ENCODE measurements at regions not wholly inside any gene's neighbourhood (a gene's known extent, or its start where the extent isn't known, plus 50 kb on each side); places are given as distances from the start of the nearest gene placed in this dataset.

DNA sequence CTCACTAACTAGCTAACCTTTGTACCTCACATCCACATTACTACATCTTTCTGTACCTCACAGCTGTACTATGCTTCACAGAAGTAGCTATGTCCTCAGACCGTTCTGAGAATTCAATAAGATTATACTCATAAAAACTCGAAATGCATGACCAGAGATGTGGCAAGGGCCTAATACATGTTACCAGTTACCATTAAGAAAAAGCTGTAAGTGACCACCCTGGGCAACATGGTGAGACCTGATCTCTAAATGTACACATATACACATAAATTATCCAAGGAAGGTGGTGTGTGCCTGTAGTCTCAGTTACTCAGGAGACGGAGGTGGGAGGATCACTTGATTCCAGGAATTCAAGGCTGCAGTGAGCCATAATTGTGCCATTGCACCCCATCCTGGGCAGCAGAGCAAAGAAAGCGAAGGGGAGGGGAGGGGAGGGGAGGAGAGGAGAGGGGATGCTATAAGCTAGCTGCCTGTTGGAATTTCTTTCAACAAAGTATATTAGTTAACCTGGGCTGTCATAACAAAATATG, 482.6 kb upstream of the ZNF717 start (continued):
- TF ChIP-seq, protein P1, sequence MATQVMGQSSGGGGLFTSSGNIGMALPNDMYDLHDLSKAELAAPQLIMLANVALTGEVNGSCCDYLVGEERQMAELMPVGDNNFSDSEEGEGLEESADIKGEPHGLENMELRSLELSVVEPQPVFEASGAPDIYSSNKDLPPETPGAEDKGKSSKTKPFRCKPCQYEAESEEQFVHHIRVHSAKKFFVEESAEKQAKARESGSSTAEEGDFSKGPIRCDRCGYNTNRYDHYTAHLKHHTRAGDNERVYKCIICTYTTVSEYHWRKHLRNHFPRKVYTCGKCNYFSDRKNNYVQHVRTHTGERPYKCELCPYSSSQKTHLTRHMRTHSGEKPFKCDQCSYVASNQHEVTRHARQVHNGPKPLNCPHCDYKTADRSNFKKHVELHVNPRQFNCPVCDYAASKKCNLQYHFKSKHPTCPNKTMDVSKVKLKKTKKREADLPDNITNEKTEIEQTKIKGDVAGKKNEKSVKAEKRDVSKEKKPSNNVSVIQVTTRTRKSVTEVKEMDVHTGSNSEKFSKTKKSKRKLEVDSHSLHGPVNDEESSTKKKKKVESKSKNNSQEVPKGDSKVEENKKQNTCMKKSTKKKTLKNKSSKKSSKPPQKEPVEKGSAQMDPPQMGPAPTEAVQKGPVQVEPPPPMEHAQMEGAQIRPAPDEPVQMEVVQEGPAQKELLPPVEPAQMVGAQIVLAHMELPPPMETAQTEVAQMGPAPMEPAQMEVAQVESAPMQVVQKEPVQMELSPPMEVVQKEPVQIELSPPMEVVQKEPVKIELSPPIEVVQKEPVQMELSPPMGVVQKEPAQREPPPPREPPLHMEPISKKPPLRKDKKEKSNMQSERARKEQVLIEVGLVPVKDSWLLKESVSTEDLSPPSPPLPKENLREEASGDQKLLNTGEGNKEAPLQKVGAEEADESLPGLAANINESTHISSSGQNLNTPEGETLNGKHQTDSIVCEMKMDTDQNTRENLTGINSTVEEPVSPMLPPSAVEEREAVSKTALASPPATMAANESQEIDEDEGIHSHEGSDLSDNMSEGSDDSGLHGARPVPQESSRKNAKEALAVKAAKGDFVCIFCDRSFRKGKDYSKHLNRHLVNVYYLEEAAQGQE (IDR thresholded peaks at IDR 0.05; ENCODE audit: borderline replicate concordance), result no peak
- TF ChIP-seq, protein P1 (CRISPR knock-in tag; IDR thresholded peaks at IDR 0.05; ENCODE audit: low read depth), result no peak
- TF ChIP-seq ELF1 (tag; IDR thresholded peaks at IDR 0.05) (no peak), PRMT5 (CRISPR knock-in tag; IDR thresholded peaks at IDR 0.05) (no peak), ZKSCAN8 (CRISPR knock-in tag; IDR thresholded peaks at IDR 0.05) (no peak)
- TF ChIP-seq, protein P2, sequence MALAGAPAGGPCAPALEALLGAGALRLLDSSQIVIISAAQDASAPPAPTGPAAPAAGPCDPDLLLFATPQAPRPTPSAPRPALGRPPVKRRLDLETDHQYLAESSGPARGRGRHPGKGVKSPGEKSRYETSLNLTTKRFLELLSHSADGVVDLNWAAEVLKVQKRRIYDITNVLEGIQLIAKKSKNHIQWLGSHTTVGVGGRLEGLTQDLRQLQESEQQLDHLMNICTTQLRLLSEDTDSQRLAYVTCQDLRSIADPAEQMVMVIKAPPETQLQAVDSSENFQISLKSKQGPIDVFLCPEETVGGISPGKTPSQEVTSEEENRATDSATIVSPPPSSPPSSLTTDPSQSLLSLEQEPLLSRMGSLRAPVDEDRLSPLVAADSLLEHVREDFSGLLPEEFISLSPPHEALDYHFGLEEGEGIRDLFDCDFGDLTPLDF (CRISPR knock-in tag; IDR thresholded peaks at IDR 0.05), result no peak
- TF ChIP-seq, protein P3, sequence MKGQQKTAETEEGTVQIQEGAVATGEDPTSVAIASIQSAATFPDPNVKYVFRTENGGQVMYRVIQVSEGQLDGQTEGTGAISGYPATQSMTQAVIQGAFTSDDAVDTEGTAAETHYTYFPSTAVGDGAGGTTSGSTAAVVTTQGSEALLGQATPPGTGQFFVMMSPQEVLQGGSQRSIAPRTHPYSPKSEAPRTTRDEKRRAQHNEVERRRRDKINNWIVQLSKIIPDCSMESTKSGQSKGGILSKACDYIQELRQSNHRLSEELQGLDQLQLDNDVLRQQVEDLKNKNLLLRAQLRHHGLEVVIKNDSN (CRISPR knock-in tag; IDR thresholded peaks at IDR 0.05), result no peak

Data from K562 (cell line).